Skin epidermis (tissue), 12 donors: ENCODE measurements at regions not wholly inside any gene's neighbourhood (a gene's known extent, or its start where the extent isn't known, plus 50 kb on each side); places are given as distances from the start of the nearest gene placed in this dataset.
"Not testable (repeated sequence)": the region's sequence is repeated elsewhere in the genome, so short reads cannot be mapped to it uniquely, and the experiment has no call there.

ENCODE experiments used
- H3K27ac ChIP-seq, 21 experiments: fragments of 200-600 bp; sonication (generic) in 11 of 21; one replicate each; pipeline ENCODE4 v1.5.0; 2020; ENCODE audit warnings: mild to moderate bottlenecking in 3 of 21, inconsistent platforms in 2 of 21, moderate library complexity in 2 of 21
- H3K4me3 ChIP-seq, 7 experiments: fragments of 200-600 bp; sonication (generic) in 2 of 7; one replicate each; pipeline ENCODE4 v1.5.0; 2020; ENCODE audit warnings: inconsistent platforms in 2 of 7, mild to moderate bottlenecking in 2 of 7, moderate library complexity in 1 of 7

- Histone ChIP-seq H3K27ac (no peak overlapping the region), H3K4me3 (no peak overlapping the region)
Observed at GRCh38 chr21:28419811-28420210, 572.9 kb downstream of the LTN1 start.

- no peak overlapping the region for H3K4me3 ChIP-seq
- no peak overlapping the region for H3K27ac ChIP-seq
Observed at GRCh38 chr21:28418726-28419514, 573.8 kb downstream of the LTN1 start.

- H3K27ac ChIP-seq, result no peak overlapping the region
- no peak overlapping the region for H3K4me3 ChIP-seq
Observed at GRCh38 chr21:28410256-28410655, 582.4 kb downstream of the LTN1 start.

GRCh38 chr21:28402616-28402989 lies 590.1 kb downstream of the LTN1 start:
- no peak overlapping the region for H3K4me3 ChIP-seq
- no peak overlapping the region for H3K27ac ChIP-seq

GRCh38 chr21:28397040-28397439 lies 595.6 kb downstream of the LTN1 start:
- Histone ChIP-seq H3K4me3 (no peak overlapping the region), H3K27ac (no peak overlapping the region)

- no peak overlapping the region for H3K4me3 ChIP-seq
- no peak overlapping the region for H3K27ac ChIP-seq
Observed at GRCh38 chr21:28396421-28396820, 596.3 kb downstream of the LTN1 start.

- Histone ChIP-seq H3K27ac (peak overlapping the region in 2 of 21 experiments; percentile 15 to 25), H3K4me3 (no peak overlapping the region)
Observed at GRCh38 chr21:28393279-28393678, 599.4 kb downstream of the LTN1 start.

GRCh38 chr21:28391938-28392849 lies 600.5 kb downstream of the LTN1 start:
- no peak overlapping the region for H3K4me3 ChIP-seq
- peak overlapping the region in 1 of 21 experiments; percentile 15 for H3K27ac ChIP-seq

- no peak overlapping the region for H3K27ac ChIP-seq
- H3K4me3 ChIP-seq, result no peak overlapping the region
Observed at GRCh38 chr21:28387220-28387619, 605.5 kb downstream of the LTN1 start.

- no peak overlapping the region for H3K4me3 ChIP-seq
- no peak overlapping the region for H3K27ac ChIP-seq
Observed at GRCh38 chr21:28385845-28386244, 606.8 kb downstream of the LTN1 start.

GRCh38 chr21:28381000-28381745 lies 611.5 kb downstream of the LTN1 start:
- H3K27ac ChIP-seq, H3K4me3 ChIP-seq: not testable (repeated sequence)

GRCh38 chr21:28380241-28380640 lies 612.4 kb downstream of the LTN1 start:
- no peak overlapping the region for H3K4me3 ChIP-seq
- H3K27ac ChIP-seq, result no peak overlapping the region

GRCh38 chr21:28378026-28378425 lies 614.7 kb downstream of the LTN1 start:
- no peak overlapping the region for H3K27ac ChIP-seq
- no peak overlapping the region for H3K4me3 ChIP-seq

- no peak overlapping the region for H3K4me3 ChIP-seq
- no peak overlapping the region for H3K27ac ChIP-seq
Observed at GRCh38 chr21:28375708-28376385, 616.8 kb downstream of the LTN1 start.

GRCh38 chr21:28374881-28375280 lies 617.8 kb downstream of the LTN1 start:
- H3K27ac ChIP-seq, result no peak overlapping the region
- H3K4me3 ChIP-seq, result no peak overlapping the region

- no peak overlapping the region for H3K27ac ChIP-seq
- H3K4me3 ChIP-seq, result no peak overlapping the region
Observed at GRCh38 chr21:28371713-28372112, 621.0 kb downstream of the LTN1 start.

GRCh38 chr21:28359300-28359699 lies 633.4 kb downstream of the LTN1 start:
- Histone ChIP-seq H3K27ac (no peak overlapping the region), H3K4me3 (no peak overlapping the region)

- no peak overlapping the region for H3K4me3 ChIP-seq
- H3K27ac ChIP-seq, result no peak overlapping the region
Observed at GRCh38 chr21:28358702-28359101, 634.0 kb downstream of the LTN1 start.

- Histone ChIP-seq H3K4me3 (no peak overlapping the region), H3K27ac (no peak overlapping the region)
Observed at GRCh38 chr21:28358170-28358569, 634.5 kb downstream of the LTN1 start.

GRCh38 chr21:28357743-28358142 lies 634.9 kb downstream of the LTN1 start:
- H3K27ac ChIP-seq, result no peak overlapping the region
- no peak overlapping the region for H3K4me3 ChIP-seq
